ENCODE measurements at regions not wholly inside any gene's neighbourhood (a gene's known extent, or its start where the extent isn't known, plus 50 kb on each side); places are given as distances from the start of the nearest gene placed in this dataset.
A peak's percentile ranks its signal among the peaks of the same experiment; 100 is the strongest.
"Not testable (repeated sequence)": the region's sequence is repeated elsewhere in the genome, so short reads cannot be mapped to it uniquely, and the experiment has no call there.

- DNase-seq (ENCODE audit: low read depth in 2 of 3, low spot score in 2 of 3) = no peak
Observed at GRCh38 chr18:21928925-21929324, 188.3 kb downstream of the MIB1 start.

GRCh38 chr18:21930177-21930576 is 189.6 kb downstream of the MIB1 start:
- no peak for DNase-seq (ENCODE audit: low read depth in 2 of 3, low spot score in 2 of 3)

- DNase-seq (ENCODE audit: low read depth in 2 of 3, low spot score in 2 of 3) = no peak
Observed at GRCh38 chr18:21933931-21934765, 193.6 kb downstream of the MIB1 start.

- no peak for DNase-seq (ENCODE audit: low read depth in 2 of 3, low spot score in 2 of 3)
Observed at GRCh38 chr18:21934766-21935015, 194.1 kb downstream of the MIB1 start.

- peak in 1 of 3 donors; percentile 8 for DNase-seq (ENCODE audit: low read depth in 2 of 3, low spot score in 2 of 3)
Observed at GRCh38 chr18:21943456-21943855, 202.9 kb downstream of the MIB1 start.

- DNase-seq (ENCODE audit: low read depth in 2 of 3, low spot score in 2 of 3) = no peak
Observed at GRCh38 chr18:21949326-21950015, 208.9 kb downstream of the MIB1 start.

GRCh38 chr18:21955757-21956652 is 213.4 kb upstream of the GATA6 start:
- DNase-seq (ENCODE audit: low read depth in 2 of 3, low spot score in 2 of 3) = peak; percentile 43 to 80 (median 54)

- DNase-seq (ENCODE audit: low read depth in 2 of 3, low spot score in 2 of 3) = no peak
Observed at GRCh38 chr18:21958263-21958662, 211.1 kb upstream of the GATA6 start.

- DNase-seq (ENCODE audit: low read depth in 2 of 3, low spot score in 2 of 3) = no peak
Observed at GRCh38 chr18:21958707-21959450, 210.5 kb upstream of the GATA6 start.

- no peak for DNase-seq (ENCODE audit: low read depth in 2 of 3, low spot score in 2 of 3)
Observed at GRCh38 chr18:21960189-21960588, 209.2 kb upstream of the GATA6 start.

- no peak for DNase-seq (ENCODE audit: low read depth in 2 of 3, low spot score in 2 of 3)
Observed at GRCh38 chr18:21963336-21963735, 206.1 kb upstream of the GATA6 start.

- no peak for DNase-seq (ENCODE audit: low read depth in 2 of 3, low spot score in 2 of 3)
Observed at GRCh38 chr18:21968338-21968737, 201.1 kb upstream of the GATA6 start.

- DNase-seq (ENCODE audit: low read depth in 2 of 3, low spot score in 2 of 3) = no peak
Observed at GRCh38 chr18:21972281-21972680, 197.1 kb upstream of the GATA6 start.

- not testable (repeated sequence) for DNase-seq (ENCODE audit: low read depth in 2 of 3, low spot score in 2 of 3)
Observed at GRCh38 chr18:21975954-21976353, 193.4 kb upstream of the GATA6 start.

GRCh38 chr18:21978546-21979170 is 190.7 kb upstream of the GATA6 start:
- DNase-seq (ENCODE audit: low read depth in 2 of 3, low spot score in 2 of 3) = no peak

- DNase-seq (ENCODE audit: low read depth in 2 of 3, low spot score in 2 of 3) = no peak
Observed at GRCh38 chr18:21979171-21979560, 190.2 kb upstream of the GATA6 start.

- no peak for DNase-seq (ENCODE audit: low read depth in 2 of 3, low spot score in 2 of 3)
Observed at GRCh38 chr18:21979759-21980158, 189.6 kb upstream of the GATA6 start.

GRCh38 chr18:21980744-21981143 is 188.6 kb upstream of the GATA6 start:
- DNase-seq (ENCODE audit: low read depth in 2 of 3, low spot score in 2 of 3) = no peak

GRCh38 chr18:21981489-21981888 is 187.9 kb upstream of the GATA6 start:
- not testable (repeated sequence) for DNase-seq (ENCODE audit: low read depth in 2 of 3, low spot score in 2 of 3)

- no peak for DNase-seq (ENCODE audit: low read depth in 2 of 3, low spot score in 2 of 3)
Observed at GRCh38 chr18:21991081-21991534, 178.3 kb upstream of the GATA6 start.

Measured in hematopoietic multipotent progenitor cell (in vitro differentiated cells).